ENCODE measurements at regions not wholly inside any gene's neighbourhood (a gene's known extent, or its start where the extent isn't known, plus 50 kb on each side); places are given as distances from the start of the nearest gene placed in this dataset.

GRCh38 chr19:56966697-56967299 is 126.3 kb upstream of the PEG3 start:
- Mint-ChIP-seq H3K27ac (ENCODE audit: unreplicated experiment) (no peak overlapping the region), H3K27me3 (ENCODE audit: insufficient read depth, unreplicated experiment) (no peaks in the 10 kb centered on the region), H3K9me3 (ENCODE audit: unreplicated experiment) (peaks cover 42% of the 10 kb centered on the region), H3K4me3 (ENCODE audit: unreplicated experiment) (no peak overlapping the region), H3K4me1 (ENCODE audit: low read depth, unreplicated experiment) (no peaks in the 10 kb centered on the region), H3K36me3 (ENCODE audit: insufficient read depth, unreplicated experiment) (no peaks in the 10 kb centered on the region)
- TF ChIP-seq CTCF (IDR thresholded peaks at IDR 0.05; ENCODE audit: insufficient read depth in 1 of 2, low read depth in 1 of 2, low read length in 1 of 2, severe bottlenecking in 1 of 2, unreplicated experiment in 1 of 2) = no peak
- DNase-seq = no peak
- BruUV-seq (replicated peaks) = no TSS peak
- CTCF ChIA-PET = no interaction called here
- intact Hi-C loops (cut with micrococcal nuclease; ENCODE audit: unreplicated experiment) = no loop called here
- H3K27me3 ChIP-seq (replicated peaks; ENCODE audit: control insufficient read depth, insufficient read depth, low read length) = no peaks in the 10 kb centered on the region
- no peak overlapping the region for H3K4me3 ChIP-seq (ENCODE audit: low read depth, low read length)
- H3K36me3 ChIP-seq (ENCODE audit: control insufficient read depth, insufficient read depth, low read length) = no peaks in the 10 kb centered on the region
- H3K9me3 ChIP-seq = peaks cover 4% of the 10 kb centered on the region; the same call in 1 of the 2 replicates
- POLR2A ChIA-PET = no interaction called here
- no peaks in the 10 kb centered on the region for H3K4me1 ChIP-seq

- Mint-ChIP-seq H3K4me1 (ENCODE audit: low read depth, unreplicated experiment) (no peaks in the 10 kb centered on the region), H3K36me3 (ENCODE audit: insufficient read depth, unreplicated experiment) (no peaks in the 10 kb centered on the region), H3K4me3 (ENCODE audit: unreplicated experiment) (no peak overlapping the region), H3K27ac (ENCODE audit: unreplicated experiment) (no peak overlapping the region), H3K9me3 (ENCODE audit: unreplicated experiment) (peaks cover 36% of the 10 kb centered on the region), H3K27me3 (ENCODE audit: insufficient read depth, unreplicated experiment) (no peaks in the 10 kb centered on the region)
- no peaks in the 10 kb centered on the region; the same call in none of the 2 replicates for H3K9me3 ChIP-seq
- H3K4me3 ChIP-seq (ENCODE audit: low read depth, low read length) = no peak overlapping the region
- no peaks in the 10 kb centered on the region for H3K27me3 ChIP-seq (replicated peaks; ENCODE audit: control insufficient read depth, insufficient read depth, low read length)
- ChIA-PET POLR2A (no interaction called here), CTCF (no interaction called here)
- no TSS peak for BruUV-seq (replicated peaks)
- H3K36me3 ChIP-seq (ENCODE audit: control insufficient read depth, insufficient read depth, low read length) = no peaks in the 10 kb centered on the region
- no peak for DNase-seq
- no peak for TF ChIP-seq CTCF (IDR thresholded peaks at IDR 0.05; ENCODE audit: insufficient read depth in 1 of 2, low read depth in 1 of 2, low read length in 1 of 2, severe bottlenecking in 1 of 2, unreplicated experiment in 1 of 2)
- no peaks in the 10 kb centered on the region for H3K4me1 ChIP-seq
- intact Hi-C loops (cut with micrococcal nuclease; ENCODE audit: unreplicated experiment) = no loop called here
Observed at GRCh38 chr19:56969156-56969555, 128.6 kb upstream of the PEG3 start.

GRCh38 chr19:56969759-56970178 is 129.2 kb upstream of the PEG3 start:
- Histone ChIP-seq H3K4me3 (ENCODE audit: low read depth, low read length) (no peak overlapping the region), H3K36me3 (ENCODE audit: control insufficient read depth, insufficient read depth, low read length) (no peaks in the 10 kb centered on the region), H3K9me3 (no peaks in the 10 kb centered on the region; the same call in none of the 2 replicates), H3K4me1 (no peaks in the 10 kb centered on the region), H3K27me3 (replicated peaks; ENCODE audit: control insufficient read depth, insufficient read depth, low read length) (no peaks in the 10 kb centered on the region)
- intact Hi-C loops (cut with micrococcal nuclease; ENCODE audit: unreplicated experiment) = no loop called here
- no peak for TF ChIP-seq CTCF (IDR thresholded peaks at IDR 0.05; ENCODE audit: insufficient read depth in 1 of 2, low read depth in 1 of 2, low read length in 1 of 2, severe bottlenecking in 1 of 2, unreplicated experiment in 1 of 2)
- H3K4me3 Mint-ChIP-seq (ENCODE audit: unreplicated experiment) = no peak overlapping the region
- no TSS peak for BruUV-seq (replicated peaks)
- peaks cover 5% of the 10 kb centered on the region for H3K36me3 Mint-ChIP-seq (ENCODE audit: insufficient read depth, unreplicated experiment)
- H3K4me1 Mint-ChIP-seq (ENCODE audit: low read depth, unreplicated experiment) = no peaks in the 10 kb centered on the region
- no peak for DNase-seq
- ChIA-PET POLR2A (no interaction called here), CTCF (no interaction called here)
- H3K9me3 Mint-ChIP-seq (ENCODE audit: unreplicated experiment) = peaks cover 36% of the 10 kb centered on the region
- H3K27ac Mint-ChIP-seq (ENCODE audit: unreplicated experiment) = no peak overlapping the region
- no peaks in the 10 kb centered on the region for H3K27me3 Mint-ChIP-seq (ENCODE audit: insufficient read depth, unreplicated experiment)
